ENCODE measurements at regions not wholly inside any gene's neighbourhood (a gene's known extent, or its start where the extent isn't known, plus 50 kb on each side); places are given as distances from the start of the nearest gene placed in this dataset.

DNA sequence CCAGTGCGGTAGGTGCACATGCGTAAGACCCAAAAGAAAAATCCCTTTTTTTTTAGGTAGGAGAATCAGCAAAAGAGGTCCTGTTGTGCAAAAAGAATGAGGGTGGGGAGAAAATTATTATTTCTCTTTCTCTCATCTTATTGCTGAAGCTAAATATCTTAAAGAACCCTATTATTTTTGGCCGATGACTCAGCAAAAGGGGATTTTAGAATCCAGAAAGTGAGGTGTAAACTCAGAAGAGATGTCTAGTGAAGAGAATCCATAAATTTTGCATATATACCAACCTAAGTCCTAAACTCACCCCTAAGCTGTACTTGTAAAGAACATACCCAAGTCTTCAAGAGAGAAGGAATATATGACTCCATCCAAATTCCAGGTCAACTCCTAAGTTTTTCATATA is 386.3 kb upstream of the ZNF717 start:
- TF ChIP-seq CTCF (IDR thresholded peaks at IDR 0.05) (no peak), POLR2A (IDR thresholded peaks at IDR 0.05) (no peak), POLR2AphosphoS5 (IDR thresholded peaks at IDR 0.05) (no peak)

Data from breast epithelium (tissue), 3 donors.